CMK (cell line): ENCODE measurements at regions not wholly inside any gene's neighbourhood (a gene's known extent, or its start where the extent isn't known, plus 50 kb on each side); places are given as distances from the start of the nearest gene placed in this dataset.
A peak's percentile ranks its signal among the peaks of the same experiment; 100 is the strongest.
"Not testable (repeated sequence)": the region's sequence is repeated elsewhere in the genome, so short reads cannot be mapped to it uniquely, and the experiment has no call there.

Experiments used
- DNase-seq: peaks from one replicate; pipeline ENCODE4 v3.0.0-alpha.2; 2010; ENCODE audit warnings: low read depth

- no peak for DNase-seq
Observed at GRCh38 chr10:84938117-84938905, 609.9 kb downstream of the CCSER2 start.

DNA sequence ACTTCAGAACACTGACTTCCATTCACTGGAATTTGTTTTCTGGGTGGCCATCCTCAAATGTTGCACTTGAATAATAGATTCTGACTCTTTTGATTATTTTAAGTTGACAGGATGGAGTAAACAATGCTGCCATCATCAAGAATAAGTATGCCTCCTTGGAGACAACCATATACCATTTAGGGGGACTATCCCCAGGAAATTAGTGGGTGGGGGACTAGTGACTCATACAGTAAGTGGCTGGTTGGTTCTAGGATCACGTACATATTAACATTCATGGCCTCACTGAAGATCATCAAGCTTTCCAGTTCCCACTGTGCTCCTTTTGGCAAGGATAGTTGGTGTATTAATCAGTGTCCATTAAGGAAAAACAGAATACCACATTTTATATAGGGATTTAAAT is 615.2 kb downstream of the CCSER2 start:
- DNase-seq, result no peak

DNA sequence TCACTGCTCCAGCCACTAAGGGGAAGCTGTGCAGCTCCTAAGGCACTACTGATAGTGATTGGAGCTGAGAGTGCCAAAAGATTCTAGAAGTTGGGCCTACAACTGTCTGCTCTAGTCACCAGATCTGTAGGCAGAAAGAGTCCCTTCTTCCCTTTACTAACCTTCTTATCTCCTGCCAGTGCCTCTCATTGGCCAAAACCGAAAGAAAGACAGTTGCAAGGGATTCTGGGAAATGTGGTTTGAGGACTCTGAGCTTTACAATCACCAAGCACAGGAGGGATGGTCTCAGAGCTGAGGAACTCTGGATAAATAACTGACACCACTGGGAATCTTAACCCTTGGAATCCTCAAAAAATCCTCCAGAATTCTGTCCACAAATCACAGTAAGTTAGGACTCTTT is 615.8 kb downstream of the CCSER2 start:
- peak; percentile 11 for DNase-seq

DNA sequence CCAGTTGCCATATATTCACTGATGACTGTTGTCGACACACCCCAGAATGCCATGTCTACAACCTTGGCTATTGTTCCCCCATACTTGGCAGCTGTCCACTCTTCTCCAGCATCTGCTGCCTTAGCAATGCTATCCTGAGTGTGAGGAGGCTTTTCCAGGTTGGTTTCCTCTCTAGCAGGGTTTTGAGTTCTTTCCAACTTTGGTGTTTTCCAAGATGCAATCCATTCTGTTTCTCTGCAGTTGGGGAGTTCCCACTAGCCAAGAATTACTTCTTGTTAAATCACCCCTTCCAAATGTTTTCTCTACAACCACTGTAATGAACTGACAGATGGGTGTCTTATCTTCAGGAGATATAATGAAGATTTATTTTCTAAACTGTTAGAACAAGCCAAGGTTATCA is 617.4 kb downstream of the CCSER2 start:
- no peak for DNase-seq

DNA sequence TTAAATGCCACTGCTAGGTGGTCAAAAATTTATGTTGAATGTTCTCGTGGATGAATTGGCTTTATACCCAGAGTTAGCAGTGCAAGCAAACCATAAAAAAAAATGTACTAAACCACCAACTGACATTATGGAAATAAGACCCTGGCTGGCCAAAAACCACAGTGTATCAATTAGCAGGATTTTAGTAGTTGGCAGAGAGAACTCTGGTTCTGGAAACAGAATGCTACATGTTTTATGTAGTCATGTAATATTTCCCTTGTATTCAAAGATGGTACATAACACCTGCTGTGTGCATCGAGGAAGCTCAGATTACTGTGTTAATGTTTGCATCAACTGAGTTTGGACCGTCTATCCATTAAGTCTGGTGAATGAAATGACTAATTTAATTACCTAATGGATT is 618.5 kb downstream of the CCSER2 start:
- no peak for DNase-seq

DNA sequence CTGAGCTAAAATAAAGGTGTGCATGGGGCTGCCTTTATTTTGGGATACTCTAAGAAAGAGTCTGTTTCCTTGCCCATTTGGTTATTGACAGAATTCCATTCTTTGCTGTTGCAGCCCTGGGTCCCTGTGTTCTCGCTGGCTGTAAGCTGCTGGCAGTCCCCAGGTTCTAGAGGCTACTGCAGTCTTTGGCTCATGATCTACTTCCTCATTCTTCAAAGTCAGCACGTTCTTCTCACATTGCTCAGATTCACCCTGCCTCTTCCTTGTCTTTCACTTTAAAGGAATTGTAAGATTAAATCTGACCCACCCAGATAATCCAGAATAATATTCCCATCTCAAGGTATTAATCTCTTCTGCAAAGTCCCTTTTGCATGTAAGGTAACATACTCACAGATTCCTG is 620.3 kb downstream of the CCSER2 start:
- no peak for DNase-seq

DNA sequence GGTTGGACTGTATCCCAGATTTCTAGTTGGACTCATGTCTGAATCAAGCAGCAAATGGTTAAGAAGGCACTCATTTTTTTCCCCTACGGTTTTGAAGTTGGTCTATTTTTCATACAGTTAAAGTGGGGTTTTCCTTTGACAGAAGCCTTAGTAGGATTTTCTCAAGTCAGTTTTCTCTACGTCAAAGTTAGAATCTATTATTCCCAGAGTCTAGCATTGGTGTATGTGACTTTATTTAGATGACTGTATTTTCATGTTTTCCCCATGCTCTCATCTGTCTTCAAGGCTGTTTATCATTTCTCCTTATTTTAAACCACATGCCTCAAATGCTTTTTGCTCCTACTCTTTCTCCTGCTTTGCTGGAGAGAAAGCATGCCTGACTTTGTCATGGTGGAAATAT is 623.2 kb downstream of the CCSER2 start:
- no peak for DNase-seq

DNA sequence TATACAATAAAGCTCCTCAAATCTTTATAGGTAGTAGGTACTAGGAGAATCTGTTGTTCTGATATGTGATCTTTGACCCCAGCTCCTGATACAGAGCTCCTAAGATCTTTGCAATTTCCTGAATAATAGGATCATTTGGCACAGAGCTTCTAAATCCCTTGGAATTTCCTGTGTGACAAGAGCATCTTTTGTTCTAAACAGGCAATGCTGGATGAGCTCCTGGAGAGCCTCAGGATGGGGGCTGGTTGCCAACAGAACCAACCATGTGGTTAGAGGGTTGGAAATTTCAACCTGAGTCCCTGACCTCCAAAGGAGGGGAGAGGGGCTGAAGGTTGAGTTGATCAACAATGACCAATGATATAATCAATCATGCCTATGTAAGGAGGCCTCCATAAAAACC is 629.0 kb downstream of the CCSER2 start:
- DNase-seq, result no peak

- DNase-seq, result no peak
Observed at GRCh38 chr10:84965468-84965867, 637.1 kb downstream of the CCSER2 start.

- no peak for DNase-seq
Observed at GRCh38 chr10:84966708-84967441, 638.5 kb downstream of the CCSER2 start.

DNA sequence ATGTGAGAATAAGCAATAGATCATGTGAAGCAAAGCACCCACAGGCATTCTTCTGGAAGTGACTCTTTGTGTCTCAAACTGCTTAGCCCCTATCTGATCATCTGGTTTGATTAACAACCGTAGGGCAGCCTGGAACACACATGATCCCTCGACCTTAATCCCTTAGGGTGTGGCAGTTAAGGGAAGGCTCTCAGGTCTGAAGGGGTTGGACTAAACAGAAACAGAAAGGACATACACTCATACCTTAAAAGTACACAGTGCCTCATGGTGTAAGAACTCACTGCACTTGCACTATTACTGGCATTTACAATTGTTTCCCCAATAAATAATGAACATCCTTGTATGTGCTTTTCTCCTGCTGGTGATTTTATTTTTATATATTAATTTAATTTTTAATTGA is 640.9 kb downstream of the CCSER2 start:
- DNase-seq, result not testable (repeated sequence)

DNA sequence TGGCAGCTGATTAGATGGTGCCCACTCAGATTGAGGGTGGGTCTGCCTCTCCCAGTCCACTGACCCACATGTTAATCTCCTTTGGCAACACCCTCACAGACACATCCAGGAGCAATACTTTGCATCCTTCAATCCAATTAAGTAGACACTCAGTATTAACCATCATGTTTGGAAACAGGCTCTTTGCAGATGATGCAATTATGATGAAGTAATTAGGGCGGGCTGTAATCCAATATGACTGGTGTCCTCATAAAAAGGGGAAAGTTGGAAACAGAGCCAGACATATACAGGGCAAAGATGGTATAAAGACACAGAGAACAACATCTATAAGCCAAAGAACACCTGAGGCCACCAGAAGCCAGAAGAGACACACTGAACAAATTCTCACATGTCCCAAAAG is 658.6 kb downstream of the CCSER2 start:
- DNase-seq, result no peak

GRCh38 chr10:84988011-84988410 is 659.6 kb downstream of the CCSER2 start:
- no peak for DNase-seq

- DNase-seq, result no peak
Observed at GRCh38 chr10:84990713-84991112, 662.3 kb downstream of the CCSER2 start.

DNA sequence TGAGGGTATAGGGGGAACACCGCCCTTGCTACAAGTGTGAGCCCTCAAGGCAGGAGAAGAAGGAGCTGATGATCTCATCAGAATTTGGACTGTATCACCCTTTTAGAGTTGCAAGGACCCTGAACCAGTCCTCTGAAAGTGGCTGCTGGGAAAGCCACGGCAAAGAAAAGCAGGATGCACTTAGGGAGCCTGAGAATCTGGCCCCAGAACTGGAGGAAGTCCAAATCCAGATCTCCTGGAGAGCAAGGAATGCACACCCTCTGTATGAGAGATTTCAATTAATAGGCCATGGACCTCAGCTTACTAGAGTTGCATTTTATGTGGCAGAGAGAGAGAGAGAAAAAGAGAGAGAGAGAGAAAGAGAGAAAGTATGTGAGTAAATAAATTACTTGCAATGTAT is 662.9 kb downstream of the CCSER2 start:
- no peak for DNase-seq

DNA sequence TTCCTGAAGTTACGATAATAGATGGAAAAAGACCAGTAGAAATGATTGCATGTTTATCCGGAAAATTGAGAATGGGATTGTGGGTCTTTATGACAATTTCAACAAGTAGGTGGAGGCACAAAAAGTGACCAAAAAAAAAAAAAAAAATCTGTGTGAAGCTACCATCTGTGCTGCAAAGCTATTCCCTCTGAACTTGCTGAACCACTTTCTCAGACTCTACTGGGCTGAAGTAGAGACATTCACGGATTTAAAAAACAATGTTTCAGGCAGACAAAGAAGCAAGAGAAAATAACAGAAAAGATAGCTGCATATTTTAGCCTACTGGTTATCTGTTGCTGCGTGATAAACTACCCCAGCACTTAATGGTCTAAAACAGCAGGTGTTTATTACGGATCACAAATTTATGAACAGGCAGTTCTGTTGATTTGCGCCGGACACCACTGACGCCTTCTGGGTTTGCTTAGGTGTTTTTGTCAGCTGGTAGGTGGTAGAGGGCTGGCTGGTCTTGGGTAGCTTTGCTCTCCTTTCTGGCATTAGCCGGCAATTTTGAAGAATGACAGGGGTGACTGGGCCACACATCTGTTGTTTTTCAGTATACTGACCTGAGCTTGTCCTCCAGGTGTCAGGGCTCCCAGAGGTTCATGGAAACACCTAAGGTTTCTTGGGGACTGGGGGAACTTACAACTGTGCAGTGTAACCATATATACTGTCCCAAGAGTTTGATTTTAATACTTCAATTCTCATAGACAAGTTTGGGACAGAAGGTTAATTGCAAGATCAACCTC is 665.1 kb downstream of the CCSER2 start:
- DNase-seq, result no peak

DNA sequence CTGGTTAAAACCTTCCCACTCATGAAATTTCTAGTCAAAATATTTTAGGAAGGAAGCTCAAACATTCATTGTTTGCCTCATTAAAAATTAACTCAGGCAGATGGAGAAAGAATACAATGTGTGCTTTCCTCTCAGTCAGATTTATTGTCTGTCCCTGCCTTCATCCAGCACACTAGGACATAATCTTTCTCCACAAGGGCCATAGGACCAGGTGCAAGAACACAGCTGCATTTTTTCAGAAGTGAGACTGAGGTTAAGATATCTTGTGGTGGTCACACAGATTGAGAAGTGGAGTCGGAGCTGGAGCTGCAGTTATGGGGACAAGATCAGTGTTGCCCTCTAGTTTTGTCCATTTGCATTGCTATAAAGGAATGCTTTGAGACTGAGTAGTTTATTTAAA is 666.3 kb downstream of the CCSER2 start:
- no peak for DNase-seq

DNA sequence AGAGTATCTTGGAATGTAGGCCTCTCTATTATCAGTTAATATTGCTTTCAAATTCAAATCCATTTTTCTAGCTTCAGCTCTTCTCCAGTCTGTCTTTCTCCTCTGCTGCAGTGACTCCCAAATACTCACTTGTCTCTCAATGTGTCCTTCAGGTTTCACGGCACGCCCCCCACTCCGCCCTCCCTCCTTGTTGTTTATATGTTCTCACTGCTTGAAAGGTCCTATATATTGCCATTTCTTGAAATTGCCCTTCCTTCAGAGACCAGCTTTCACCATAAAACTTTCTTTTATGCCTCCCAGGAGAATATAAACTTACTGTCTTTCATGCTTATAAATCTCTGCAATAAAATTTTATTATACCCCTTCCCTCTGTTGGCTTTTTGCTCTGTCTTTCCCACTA is 668.2 kb downstream of the CCSER2 start:
- no peak for DNase-seq

DNA sequence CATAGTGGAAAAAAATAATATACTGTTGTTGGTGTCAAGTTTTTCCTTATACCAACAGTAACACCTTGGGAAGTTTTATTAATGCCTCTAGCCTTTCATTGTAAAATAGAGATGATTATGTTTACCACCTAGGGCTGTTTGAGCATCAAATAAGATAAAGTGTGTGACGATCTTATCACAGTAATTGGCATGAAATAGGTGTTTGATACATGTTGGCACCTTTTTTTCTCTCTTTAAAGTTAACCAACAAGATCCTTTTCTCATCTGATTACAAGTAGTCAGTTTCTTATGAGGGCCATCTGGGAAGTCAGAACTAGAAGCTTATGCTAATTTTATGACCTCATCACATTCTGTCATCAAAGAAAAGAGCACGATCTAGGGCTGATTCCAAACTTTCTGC is 669.5 kb downstream of the CCSER2 start:
- no peak for DNase-seq

GRCh38 chr10:84999929-85000328 is 671.5 kb downstream of the CCSER2 start:
- DNase-seq, result no peak

DNA sequence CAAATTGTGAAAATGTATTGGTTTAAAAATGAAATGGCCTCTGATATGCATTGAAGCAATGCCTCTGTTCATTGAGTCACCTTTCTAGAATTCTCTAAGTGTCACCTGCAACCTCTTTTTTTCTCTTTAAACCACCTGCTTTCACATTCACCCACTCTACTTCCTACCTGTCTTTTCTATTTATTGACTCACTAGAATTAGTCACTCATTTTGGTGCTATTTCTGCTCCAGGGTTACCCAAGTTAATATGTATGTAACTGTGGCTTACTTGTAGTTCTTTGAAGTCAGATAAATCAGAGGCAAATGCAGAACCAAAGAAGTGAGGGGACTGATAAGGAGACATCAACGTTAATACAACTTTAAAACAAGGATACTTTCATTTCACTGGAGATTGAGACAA is 674.7 kb downstream of the CCSER2 start:
- no peak for DNase-seq

DNA sequence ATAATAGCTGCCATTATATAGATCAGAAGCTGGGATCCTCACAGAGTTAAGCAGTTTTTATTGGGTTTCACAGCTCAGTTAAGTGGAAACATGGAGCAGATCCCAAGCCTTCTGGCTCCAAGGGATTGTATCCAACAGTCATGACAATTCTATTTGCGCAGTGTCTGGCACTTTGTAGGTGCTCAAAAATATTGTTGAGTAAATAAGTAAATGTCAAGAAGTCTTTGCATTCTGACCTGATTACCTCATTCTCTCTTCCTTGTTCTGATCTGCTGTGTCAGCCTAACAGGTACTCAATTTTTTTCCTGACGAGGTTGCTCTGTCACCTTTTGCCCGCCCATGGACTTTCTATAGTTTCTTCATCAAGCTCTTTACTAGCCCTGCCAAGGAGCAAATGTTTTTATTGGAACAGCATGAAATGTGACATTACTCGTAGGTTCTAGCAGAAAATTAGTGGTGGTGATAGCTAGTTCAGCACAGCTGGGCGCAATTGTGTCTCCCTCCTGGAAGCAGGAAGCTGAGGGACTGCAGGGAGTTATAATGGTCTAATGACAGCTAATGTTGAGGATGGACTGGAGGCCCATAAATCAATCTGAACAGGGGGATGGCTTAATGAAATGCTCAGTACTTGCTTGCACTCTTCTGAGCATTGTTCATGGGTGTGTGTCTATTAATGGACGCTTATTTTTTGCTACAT is 680.2 kb downstream of the CCSER2 start:
- no peak for DNase-seq
